MM.1S (cell line): ENCODE measurements at regions not wholly inside any gene's neighbourhood (a gene's known extent, or its start where the extent isn't known, plus 50 kb on each side); places are given as distances from the start of the nearest gene placed in this dataset.

ENCODE experiments used
- DNase-seq: peaks from one replicate; pipeline ENCODE4 v3.0.0-alpha.2; 2015
- H2AFZ ChIP-seq: fragments of 300-600 bp; sonication (generic); 2 replicates; pipeline ENCODE4 v1.6.0; 2016; ENCODE audit warnings: antibody characterized with exemption, low read length
- H3F3A ChIP-seq: fragments of 300-600 bp; sonication (generic); 2 replicates; pipeline ENCODE4 v1.6.1; 2016; ENCODE audit warnings: mild to moderate bottlenecking, antibody characterized with exemption, low read length, moderate library complexity, mixed read lengths; ENCODE audit not compliant: insufficient read depth
- H3K27ac ChIP-seq: fragments of 300-600 bp; sonication (generic); 2 replicates; pipeline ENCODE4 v1.5.1; 2016; ENCODE audit warnings: mild to moderate bottlenecking, low read length
- H3K27me3 ChIP-seq: fragments of 300-600 bp; sonication (generic); replicated peaks from 2 replicates; pipeline ENCODE4 v1.6.0; 2016; ENCODE audit warnings: low read length; ENCODE audit not compliant: insufficient read depth
- H3K36me3 ChIP-seq: fragments of 300-600 bp; sonication (generic); replicated peaks from 2 replicates; pipeline ENCODE4 v1.6.1; 2016; ENCODE audit warnings: mild to moderate bottlenecking, low read length, mixed read lengths; ENCODE audit not compliant: insufficient read depth
- H3K4me1 ChIP-seq: fragments of 300-600 bp; sonication (generic); 2 replicates; pipeline ENCODE4 v1.6.1; 2016; ENCODE audit warnings: low read length, mixed read lengths
- H3K4me2 ChIP-seq: fragments of 300-600 bp; sonication (generic); 2 replicates; pipeline ENCODE4 v1.6.0; 2016; ENCODE audit warnings: low read depth, low read length
- H3K4me3 ChIP-seq: fragments of 300-600 bp; sonication (generic); 2 replicates; pipeline ENCODE4 v1.5.1; 2016; ENCODE audit warnings: low read length, mixed read lengths
- H3K79me2 ChIP-seq: fragments of 300-600 bp; sonication (generic); 2 replicates; pipeline ENCODE4 v1.6.1; 2016; ENCODE audit warnings: mixed run types, low read length, mixed read lengths
- H3K9ac ChIP-seq: fragments of 300-600 bp; sonication (generic); 2 replicates; pipeline ENCODE4 v1.6.1; 2016; ENCODE audit warnings: low read length, mixed read lengths
- H3K9me2 ChIP-seq: fragments of 300-600 bp; sonication (generic); replicated peaks from 2 replicates; pipeline ENCODE4 v1.6.1; 2016; ENCODE audit warnings: mild to moderate bottlenecking, low read length, mixed read lengths; ENCODE audit not compliant: insufficient read depth
- H3K9me3 ChIP-seq: fragments of 300-600 bp; sonication (generic); replicated peaks from 2 replicates; pipeline ENCODE4 v1.6.1; 2016; ENCODE audit warnings: mild to moderate bottlenecking, low read length, mixed read lengths; ENCODE audit not compliant: insufficient read depth
- H4K20me1 ChIP-seq: fragments of 300-600 bp; sonication (generic); 2 replicates; pipeline ENCODE4 v1.6.1; 2016; ENCODE audit warnings: mild to moderate bottlenecking, low read length, moderate library complexity, mixed read lengths; ENCODE audit not compliant: insufficient read depth
- EZH2 ChIP-seq: fragments of 300-600 bp; sonication (generic); optimal IDR thresholded peaks from 2 replicates; pipeline ENCODE3; 2017; ENCODE audit warnings: low read depth, mild to moderate bottlenecking, antibody characterized with exemption, low read length, mixed read lengths
- EZH2phosphoT487 ChIP-seq: fragments of 300-600 bp; sonication (generic); IDR thresholded peaks from 2 replicates; pipeline ENCODE4 v1.6.1; 2018; ENCODE audit warnings: antibody characterized with exemption, low read length
- TF ChIP-seq, protein P1 (sequence below): fragments of 300-600 bp; sonication (generic); IDR thresholded peaks from 2 replicates; pipeline ENCODE4 v1.5.1; 2016; ENCODE audit warnings: antibody characterized with exemption, low read length, mixed read lengths

DNA sequence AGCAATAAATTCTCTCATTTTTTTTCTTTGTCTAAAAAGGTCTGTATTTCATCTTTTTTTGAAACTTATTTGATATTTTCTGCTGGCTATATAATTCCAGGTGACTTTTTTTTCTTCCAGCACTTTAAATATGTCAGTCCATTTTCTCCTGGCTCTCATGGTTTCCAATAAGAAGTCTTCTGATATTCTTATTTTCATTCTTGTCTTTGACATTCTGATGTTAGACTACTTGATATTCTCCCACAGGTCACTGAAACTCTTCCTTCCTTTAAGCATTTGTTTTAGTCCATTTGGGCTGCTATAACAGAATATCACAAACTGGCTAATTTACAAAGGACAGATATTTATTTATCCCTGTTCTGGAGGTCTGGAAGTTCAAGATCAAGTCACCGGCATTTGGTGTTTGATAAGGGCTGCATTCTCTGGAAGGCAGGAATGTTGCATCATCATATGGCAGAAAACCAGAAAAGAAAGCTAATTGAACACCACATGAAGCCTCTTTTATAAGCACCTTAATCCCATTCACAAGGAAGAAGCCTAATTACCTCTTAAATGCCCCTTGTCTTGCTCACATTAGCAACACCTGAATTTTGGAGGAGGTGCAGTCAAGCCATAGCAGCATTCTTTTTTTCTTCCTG lies 242.1 kb upstream of the TNRC6C start:
- H4K20me1 ChIP-seq, result no peaks in the 10 kb centered on the region
- H3K27ac ChIP-seq, result no peak overlapping the region
- no peaks in the 10 kb centered on the region for H3K27me3 ChIP-seq
- no peak overlapping the region for H2AFZ ChIP-seq
- H3K4me1 ChIP-seq, result no peaks in the 10 kb centered on the region
- no peaks in the 10 kb centered on the region for H3K79me2 ChIP-seq
- H3F3A ChIP-seq, result no peaks in the 10 kb centered on the region
- TF ChIP-seq, protein P1, sequence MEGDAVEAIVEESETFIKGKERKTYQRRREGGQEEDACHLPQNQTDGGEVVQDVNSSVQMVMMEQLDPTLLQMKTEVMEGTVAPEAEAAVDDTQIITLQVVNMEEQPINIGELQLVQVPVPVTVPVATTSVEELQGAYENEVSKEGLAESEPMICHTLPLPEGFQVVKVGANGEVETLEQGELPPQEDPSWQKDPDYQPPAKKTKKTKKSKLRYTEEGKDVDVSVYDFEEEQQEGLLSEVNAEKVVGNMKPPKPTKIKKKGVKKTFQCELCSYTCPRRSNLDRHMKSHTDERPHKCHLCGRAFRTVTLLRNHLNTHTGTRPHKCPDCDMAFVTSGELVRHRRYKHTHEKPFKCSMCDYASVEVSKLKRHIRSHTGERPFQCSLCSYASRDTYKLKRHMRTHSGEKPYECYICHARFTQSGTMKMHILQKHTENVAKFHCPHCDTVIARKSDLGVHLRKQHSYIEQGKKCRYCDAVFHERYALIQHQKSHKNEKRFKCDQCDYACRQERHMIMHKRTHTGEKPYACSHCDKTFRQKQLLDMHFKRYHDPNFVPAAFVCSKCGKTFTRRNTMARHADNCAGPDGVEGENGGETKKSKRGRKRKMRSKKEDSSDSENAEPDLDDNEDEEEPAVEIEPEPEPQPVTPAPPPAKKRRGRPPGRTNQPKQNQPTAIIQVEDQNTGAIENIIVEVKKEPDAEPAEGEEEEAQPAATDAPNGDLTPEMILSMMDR, result no peak
- no peak for TF ChIP-seq EZH2phosphoT487
- no peak for TF ChIP-seq EZH2
- H3K36me3 ChIP-seq, result no peaks in the 10 kb centered on the region
- H3K9me3 ChIP-seq, result no peaks in the 10 kb centered on the region
- no peak overlapping the region for H3K4me2 ChIP-seq
- H3K9ac ChIP-seq, result no peak overlapping the region
- DNase-seq, result no peak
- H3K4me3 ChIP-seq, result no peak overlapping the region
- no peaks in the 10 kb centered on the region for H3K9me2 ChIP-seq

DNA sequence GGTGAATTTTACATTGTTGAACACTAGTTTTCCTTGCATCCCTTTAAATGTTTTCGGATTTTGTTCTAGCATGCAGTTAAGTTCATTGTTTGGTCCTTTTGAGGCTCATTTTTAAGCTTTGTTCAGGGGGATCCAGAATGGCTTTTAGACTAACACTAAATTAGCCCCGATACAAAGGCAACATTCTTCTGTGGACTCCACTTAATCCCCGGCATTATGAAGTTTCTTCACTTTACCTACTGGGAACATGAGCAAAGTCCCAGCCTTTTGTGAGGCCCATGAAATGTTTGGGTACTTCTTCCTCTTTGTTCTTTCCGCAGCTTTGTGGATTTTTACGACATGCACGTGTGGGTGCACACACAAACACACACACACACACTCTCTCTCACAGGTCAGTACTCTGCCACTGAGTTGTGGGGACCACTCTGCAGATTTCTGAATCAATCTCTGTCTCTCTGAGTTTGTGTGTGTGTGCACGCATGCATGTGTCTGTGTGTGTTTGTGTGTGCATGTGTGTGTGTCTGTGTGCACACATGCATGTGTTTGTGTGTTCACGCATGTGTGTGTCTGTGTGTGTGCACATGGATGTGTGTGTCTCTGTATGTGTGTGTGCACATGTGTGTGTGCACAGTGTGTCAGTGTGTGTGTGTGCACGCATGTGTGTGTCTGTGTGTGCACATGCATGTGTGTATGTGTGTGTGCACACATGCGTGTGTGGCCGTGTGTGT lies 240.4 kb upstream of the TNRC6C start:
- H4K20me1 ChIP-seq, result no peaks in the 10 kb centered on the region
- H3K4me1 ChIP-seq, result 0 out of 2 replicates have a peak, but pooled peaks cover 1% of the 10 kb centered on the region
- no peaks in the 10 kb centered on the region for H3K9me2 ChIP-seq
- H3K36me3 ChIP-seq, result no peaks in the 10 kb centered on the region
- H3K27me3 ChIP-seq, result no peaks in the 10 kb centered on the region
- H3K79me2 ChIP-seq, result no peaks in the 10 kb centered on the region
- H3K9ac ChIP-seq, result no peak overlapping the region
- no peak overlapping the region for H3K27ac ChIP-seq
- no peak overlapping the region for H3K4me3 ChIP-seq
- no peak overlapping the region for H2AFZ ChIP-seq
- H3K9me3 ChIP-seq, result no peaks in the 10 kb centered on the region
- TF ChIP-seq, protein P1, result no peak
- TF ChIP-seq EZH2 (no peak), EZH2phosphoT487 (no peak)
- no peaks in the 10 kb centered on the region for H3F3A ChIP-seq
- H3K4me2 ChIP-seq, result no peak overlapping the region
- no peak for DNase-seq

DNA sequence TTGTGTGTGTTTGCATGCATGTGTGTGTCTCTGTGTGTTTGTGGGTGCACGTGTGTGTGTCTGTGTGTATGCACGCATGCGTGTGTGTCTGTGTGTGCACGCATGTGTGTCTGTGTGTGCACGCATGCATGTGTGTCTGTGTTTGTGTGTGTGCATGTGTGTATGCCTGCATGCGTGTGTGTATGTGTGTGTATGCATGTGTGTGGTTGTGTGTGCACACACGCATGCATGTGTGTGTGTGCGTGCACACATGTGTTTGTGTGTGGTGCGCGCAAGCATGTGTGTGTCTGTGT lies 239.9 kb upstream of the TNRC6C start:
- Histone ChIP-seq H3K36me3 (no peaks in the 10 kb centered on the region), H4K20me1 (no peaks in the 10 kb centered on the region), H3K79me2 (no peaks in the 10 kb centered on the region), H3K4me2 (no peak overlapping the region), H3K9ac (no peak overlapping the region), H3K9me2 (no peaks in the 10 kb centered on the region), H2AFZ (no peak overlapping the region), H3K27me3 (no peaks in the 10 kb centered on the region), H3F3A (peaks cover 3% of the 10 kb centered on the region), H3K4me1 (peaks cover 6% of the 10 kb centered on the region), H3K4me3 (no peak overlapping the region), H3K27ac (no peak overlapping the region), H3K9me3 (no peaks in the 10 kb centered on the region)
- no peak for DNase-seq
- no peak for TF ChIP-seq EZH2
- TF ChIP-seq, protein P1, result no peak
- TF ChIP-seq EZH2phosphoT487, result no peak
